ENCODE measurements at regions not wholly inside any gene's neighbourhood (a gene's known extent, or its start where the extent isn't known, plus 50 kb on each side); places are given as distances from the start of the nearest gene placed in this dataset.

GRCh38 chr15:98308117-98308516 lies 340.2 kb upstream of the IGF1R start:
- no peak for TF ChIP-seq CTCF (IDR thresholded peaks at IDR 0.05)
- no peak for TF ChIP-seq EZH2 (IDR thresholded peaks at IDR 0.05; ENCODE audit: borderline replicate concordance, insufficient read depth, low read depth, low read length, poor library complexity, severe bottlenecking)
